GM19452 (cell line): ENCODE measurements at regions not wholly inside any gene's neighbourhood (a gene's known extent, or its start where the extent isn't known, plus 50 kb on each side); places are given as distances from the start of the nearest gene placed in this dataset.

ENCODE experiments used
- ATAC-seq: cut with Tn5 transposase; IDR thresholded peaks from one replicate; pipeline ENCODE4 v1.9.1; 2021; ENCODE audit not compliant: unreplicated experiment

GRCh38 chr10:64067009-64067606, 545.9 kb downstream of the REEP3 start:
- ATAC-seq, result no peak

GRCh38 chr10:64067859-64068258, 546.7 kb downstream of the REEP3 start:
- no peak for ATAC-seq

GRCh38 chr10:64070241-64070640, 549.0 kb downstream of the REEP3 start:
- ATAC-seq, result no peak

GRCh38 chr10:64071218-64071617, 550.0 kb downstream of the REEP3 start:
- ATAC-seq, result no peak

DNA sequence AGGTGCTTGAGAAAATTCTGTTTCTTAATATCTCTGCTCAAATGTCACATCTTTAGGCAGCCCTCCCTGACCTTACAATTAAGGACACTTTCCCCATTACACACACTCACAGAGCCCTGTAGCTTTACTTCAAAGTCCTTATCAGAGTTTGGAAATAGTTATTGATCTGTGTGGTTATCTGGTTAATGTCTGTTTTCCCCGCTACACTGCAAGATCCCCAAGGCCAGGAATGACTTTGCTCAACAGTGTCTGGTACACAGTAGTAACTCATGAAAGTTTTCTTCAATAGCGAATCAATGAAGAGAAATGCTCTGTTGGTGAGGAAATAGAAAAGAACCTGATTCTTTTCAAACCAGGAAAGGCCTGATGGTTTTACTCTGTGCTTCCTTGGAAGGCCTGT, 554.4 kb downstream of the REEP3 start:
- no peak for ATAC-seq

- ATAC-seq, result no peak
Observed at GRCh38 chr10:64076322-64076940, 555.2 kb downstream of the REEP3 start.

DNA sequence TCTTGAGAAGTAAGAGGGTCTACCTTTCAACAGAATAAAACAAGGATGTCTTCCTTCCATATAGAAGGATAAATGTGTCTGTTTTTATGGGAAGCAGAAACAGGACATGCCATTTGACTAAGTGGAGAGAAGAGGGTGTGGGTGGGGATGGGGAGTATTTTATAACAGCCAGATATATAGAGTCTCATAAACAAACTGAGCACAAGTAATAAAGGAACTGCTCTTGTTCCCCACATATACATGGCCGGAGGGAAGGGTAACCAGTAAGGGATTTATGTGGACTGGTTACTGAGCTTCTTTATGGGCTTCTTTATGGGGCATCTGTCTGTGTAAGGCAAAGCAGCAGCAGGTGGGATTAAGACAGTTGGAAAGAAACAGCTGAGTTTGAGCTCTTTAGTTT, 558.1 kb downstream of the REEP3 start:
- ATAC-seq, result no peak

GRCh38 chr10:64080071-64080470, 558.9 kb downstream of the REEP3 start:
- no peak for ATAC-seq

DNA sequence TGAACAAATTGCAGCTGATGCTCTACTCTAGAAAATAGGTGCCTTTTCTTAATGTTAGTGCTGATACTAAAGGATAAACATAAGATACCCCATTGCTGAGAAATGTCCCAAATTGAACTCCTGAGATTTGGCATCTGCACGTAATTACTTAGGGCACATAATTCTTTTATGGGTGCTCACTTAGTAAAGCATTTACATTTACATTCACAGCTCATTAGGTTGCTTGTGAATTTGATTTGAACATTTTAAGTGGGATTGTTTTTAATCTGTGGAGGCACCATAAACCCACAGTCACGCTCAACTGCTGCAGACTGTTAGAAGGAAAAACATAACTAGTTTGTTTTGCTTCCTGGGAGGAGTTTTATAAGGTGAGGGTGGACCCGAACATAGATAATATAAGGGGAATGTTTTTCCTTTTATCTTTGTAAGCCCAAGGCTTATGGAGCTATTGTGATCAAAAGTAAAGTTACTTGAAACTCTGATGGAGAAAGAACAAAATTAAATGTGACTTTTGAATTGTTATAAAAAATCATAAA, 560.8 kb downstream of the REEP3 start:
- no peak for ATAC-seq

DNA sequence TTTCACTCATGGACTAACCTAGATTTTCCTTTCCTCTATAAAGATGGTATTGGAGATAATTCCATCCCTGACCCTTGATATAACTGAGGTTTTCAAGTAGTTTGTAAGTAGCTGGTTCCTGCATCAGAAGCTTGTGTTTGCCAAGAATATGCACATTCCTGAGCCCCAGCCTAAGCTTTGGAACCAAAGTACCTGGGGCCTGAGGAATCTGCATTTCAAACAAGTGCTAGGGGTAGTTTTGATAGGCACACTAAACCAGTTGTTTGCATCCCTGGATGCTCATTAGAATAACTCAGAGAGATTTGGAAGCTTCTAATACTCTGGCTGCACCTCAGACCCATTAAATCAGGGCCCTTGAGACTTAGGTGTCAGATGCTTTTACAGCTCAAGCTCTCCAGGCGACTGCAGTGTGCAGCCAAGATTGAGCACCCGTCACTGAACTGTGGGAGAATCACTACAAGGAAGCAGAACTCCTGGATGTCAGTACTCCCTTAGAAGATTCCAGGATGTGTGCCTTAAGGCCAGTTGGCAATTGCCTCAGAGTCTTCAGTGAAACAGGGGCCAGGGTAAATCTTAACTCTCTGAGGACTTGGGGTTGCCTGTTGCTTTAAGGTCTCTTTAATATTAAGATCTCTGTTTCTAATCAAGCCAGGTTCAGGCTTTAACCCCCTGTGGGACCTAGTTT, 565.0 kb downstream of the REEP3 start:
- ATAC-seq, result no peak

DNA sequence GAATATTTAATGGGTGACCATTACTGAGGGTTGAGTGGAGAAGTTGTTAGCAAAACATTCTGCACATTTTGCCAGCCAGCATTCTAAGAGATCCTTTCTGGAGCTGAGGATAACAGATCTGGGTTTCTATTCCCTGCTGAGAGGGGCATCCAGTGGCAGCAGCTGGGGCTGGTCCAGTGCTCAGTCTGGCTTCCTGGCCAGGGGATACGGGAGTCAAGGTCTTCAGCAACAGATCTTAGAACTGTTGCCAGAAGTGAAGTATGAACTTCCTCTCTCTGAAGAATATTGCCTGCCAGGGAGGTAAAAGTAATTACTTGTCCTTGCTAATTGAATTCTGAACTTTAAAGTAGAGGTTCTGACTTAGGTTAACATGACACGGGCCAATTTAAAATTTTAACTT, 568.4 kb downstream of the REEP3 start:
- no peak for ATAC-seq

DNA sequence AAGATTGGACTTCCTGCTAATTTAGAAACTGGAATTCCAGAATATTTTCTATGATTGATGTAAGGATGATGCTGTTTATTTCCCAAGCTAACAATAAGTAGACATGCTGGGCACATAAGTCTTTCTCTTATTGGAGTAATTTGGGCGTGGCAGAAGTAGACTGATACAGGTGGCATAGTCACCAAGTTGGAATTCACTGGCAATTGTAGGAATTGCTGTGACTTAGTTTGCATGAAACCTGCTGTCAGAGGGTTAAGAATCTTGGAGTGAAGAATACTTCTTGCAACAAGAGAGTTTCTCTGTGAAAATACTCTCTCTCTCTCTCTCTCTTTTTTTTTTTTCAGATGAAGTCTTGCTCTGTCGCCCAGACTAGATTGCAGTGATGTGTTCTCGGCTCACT, 569.7 kb downstream of the REEP3 start:
- ATAC-seq, result no peak

DNA sequence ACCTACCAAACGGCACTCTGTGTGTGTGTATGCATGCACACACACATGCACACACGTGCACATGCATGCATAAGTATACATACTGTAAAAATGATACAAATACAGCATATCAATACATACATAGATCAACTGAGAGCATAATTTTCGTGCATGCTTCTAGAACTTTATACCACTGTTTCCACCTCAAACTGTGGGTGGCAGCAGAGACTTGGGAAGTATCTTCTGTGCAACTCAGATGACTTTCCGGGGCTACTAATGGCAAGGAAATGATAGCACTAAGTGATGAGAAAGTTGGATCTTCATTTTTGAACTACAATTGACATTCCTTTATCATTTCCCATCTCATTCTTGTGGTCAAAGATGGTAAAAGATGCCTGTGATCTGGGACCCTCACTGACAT, 570.7 kb downstream of the REEP3 start:
- no peak for ATAC-seq

- no peak for ATAC-seq
Observed at GRCh38 chr10:64093304-64093703, 572.1 kb downstream of the REEP3 start.

- no peak for ATAC-seq
Observed at GRCh38 chr10:64093946-64094535, 572.8 kb downstream of the REEP3 start.

DNA sequence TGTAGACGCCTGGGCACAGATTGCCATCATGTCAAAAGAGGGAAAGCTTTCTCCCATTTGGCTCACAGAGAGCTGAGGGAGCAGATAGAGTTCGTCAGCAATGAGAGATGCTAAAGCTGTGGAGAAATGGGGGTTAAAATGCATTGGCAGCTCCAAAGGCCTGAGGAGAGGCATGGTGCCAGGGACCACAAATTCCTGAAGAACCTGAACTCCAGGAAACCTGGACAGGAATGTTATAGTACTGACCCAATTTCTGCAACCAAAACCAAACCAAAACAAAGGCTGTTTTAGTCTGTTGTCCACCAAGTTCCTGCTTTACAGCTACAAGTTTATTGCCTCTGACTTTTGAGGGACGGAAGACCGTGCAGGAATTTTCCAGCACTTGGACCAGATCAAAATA, 575.7 kb downstream of the REEP3 start:
- no peak for ATAC-seq

GRCh38 chr10:64097391-64098122, 576.4 kb downstream of the REEP3 start:
- no peak for ATAC-seq

DNA sequence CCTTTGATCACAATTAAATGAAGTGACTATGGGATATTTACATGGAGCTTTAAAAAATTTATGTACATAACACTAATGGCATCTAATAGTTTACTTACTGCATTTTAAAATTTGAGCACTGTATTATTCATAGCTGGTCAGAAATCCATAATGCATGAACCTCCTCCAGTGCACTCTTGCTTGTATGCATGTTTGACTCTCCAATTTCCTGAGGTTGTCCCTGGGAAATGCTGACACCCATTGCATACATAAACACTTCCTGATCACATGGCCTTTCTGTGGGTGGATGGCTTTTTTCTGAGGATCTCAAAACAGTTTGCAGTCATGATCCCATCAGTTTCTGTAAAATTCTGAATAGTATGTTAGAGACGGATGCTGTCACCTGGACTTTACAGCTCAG, 577.8 kb downstream of the REEP3 start:
- no peak for ATAC-seq

GRCh38 chr10:64101606-64102263, 580.5 kb downstream of the REEP3 start:
- ATAC-seq, result no peak

GRCh38 chr10:64102264-64102633, 581.0 kb downstream of the REEP3 start:
- no peak for ATAC-seq

DNA sequence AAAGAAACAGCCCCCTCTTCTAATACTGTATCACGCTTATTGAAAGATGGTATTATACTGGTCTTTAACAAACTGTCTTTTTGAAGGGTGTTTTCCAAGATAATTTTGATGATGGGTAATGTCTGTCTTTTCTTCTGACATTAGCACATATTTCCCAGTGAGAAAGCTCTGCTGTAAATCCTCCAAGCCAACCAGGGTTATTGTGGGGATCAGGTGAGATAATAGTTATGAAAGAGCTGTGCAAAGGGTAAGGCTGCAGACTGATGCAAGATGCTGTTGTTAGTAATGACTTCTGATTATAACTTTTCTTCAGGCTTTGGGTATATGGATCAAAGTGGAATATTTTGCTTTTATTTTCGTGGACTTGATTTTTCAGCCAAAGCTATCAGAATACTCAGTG, 581.7 kb downstream of the REEP3 start:
- ATAC-seq, result no peak
